ENCODE measurements at regions not wholly inside any gene's neighbourhood (a gene's known extent, or its start where the extent isn't known, plus 50 kb on each side); places are given as distances from the start of the nearest gene placed in this dataset.

DNA sequence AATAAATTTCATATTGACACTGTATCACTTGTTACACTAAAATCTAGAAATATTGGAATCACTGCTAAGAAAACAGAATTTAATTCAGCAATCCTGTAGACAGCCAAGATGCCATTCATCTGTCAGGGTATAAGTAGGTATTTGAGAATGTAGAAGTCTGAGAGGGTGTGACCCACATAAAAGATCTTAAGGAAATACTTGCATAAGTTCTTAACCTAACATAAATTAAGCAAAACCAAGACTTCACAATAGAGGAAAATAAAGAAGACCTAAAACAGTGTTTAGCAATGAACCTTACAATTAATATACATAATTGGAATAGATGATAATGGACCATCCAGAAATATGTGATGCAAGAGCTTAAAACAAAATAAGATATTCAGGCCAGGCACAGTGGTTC, 636.2 kb downstream of the TBC1D4 start:
- no peak for DNase-seq (ENCODE audit: low spot score)
- TF ChIP-seq EZH2 (IDR thresholded peaks at IDR 0.05; ENCODE audit: low read depth, unreplicated experiment) (no peak), STAT1 (IDR thresholded peaks at IDR 0.05; ENCODE audit: unreplicated experiment) (no peak), ZNF331 (CRISPR knock-in tag; IDR thresholded peaks at IDR 0.05; ENCODE audit: low read depth) (no peak), NANOG (IDR thresholded peaks at IDR 0.05; ENCODE audit: borderline replicate concordance) (no peak), EZH2phosphoT487 (IDR thresholded peaks at IDR 0.05; ENCODE audit: unreplicated experiment) (no peak), ZNF114 (CRISPR knock-in tag; IDR thresholded peaks at IDR 0.05) (no peak), CREB1 (CRISPR knock-in tag; IDR thresholded peaks at IDR 0.05; ENCODE audit: low read depth) (no peak), JUNB (IDR thresholded peaks at IDR 0.05; ENCODE audit: unreplicated experiment) (no peak), POLR2AphosphoS5 (IDR thresholded peaks at IDR 0.05; ENCODE audit: low read depth) (no peak)
- TF ChIP-seq, protein P1, sequence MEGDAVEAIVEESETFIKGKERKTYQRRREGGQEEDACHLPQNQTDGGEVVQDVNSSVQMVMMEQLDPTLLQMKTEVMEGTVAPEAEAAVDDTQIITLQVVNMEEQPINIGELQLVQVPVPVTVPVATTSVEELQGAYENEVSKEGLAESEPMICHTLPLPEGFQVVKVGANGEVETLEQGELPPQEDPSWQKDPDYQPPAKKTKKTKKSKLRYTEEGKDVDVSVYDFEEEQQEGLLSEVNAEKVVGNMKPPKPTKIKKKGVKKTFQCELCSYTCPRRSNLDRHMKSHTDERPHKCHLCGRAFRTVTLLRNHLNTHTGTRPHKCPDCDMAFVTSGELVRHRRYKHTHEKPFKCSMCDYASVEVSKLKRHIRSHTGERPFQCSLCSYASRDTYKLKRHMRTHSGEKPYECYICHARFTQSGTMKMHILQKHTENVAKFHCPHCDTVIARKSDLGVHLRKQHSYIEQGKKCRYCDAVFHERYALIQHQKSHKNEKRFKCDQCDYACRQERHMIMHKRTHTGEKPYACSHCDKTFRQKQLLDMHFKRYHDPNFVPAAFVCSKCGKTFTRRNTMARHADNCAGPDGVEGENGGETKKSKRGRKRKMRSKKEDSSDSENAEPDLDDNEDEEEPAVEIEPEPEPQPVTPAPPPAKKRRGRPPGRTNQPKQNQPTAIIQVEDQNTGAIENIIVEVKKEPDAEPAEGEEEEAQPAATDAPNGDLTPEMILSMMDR (conservative IDR thresholded peaks at IDR 0.05; ENCODE audit: low read depth in 2 of 2), result no peak
- TF ChIP-seq, protein P2, sequence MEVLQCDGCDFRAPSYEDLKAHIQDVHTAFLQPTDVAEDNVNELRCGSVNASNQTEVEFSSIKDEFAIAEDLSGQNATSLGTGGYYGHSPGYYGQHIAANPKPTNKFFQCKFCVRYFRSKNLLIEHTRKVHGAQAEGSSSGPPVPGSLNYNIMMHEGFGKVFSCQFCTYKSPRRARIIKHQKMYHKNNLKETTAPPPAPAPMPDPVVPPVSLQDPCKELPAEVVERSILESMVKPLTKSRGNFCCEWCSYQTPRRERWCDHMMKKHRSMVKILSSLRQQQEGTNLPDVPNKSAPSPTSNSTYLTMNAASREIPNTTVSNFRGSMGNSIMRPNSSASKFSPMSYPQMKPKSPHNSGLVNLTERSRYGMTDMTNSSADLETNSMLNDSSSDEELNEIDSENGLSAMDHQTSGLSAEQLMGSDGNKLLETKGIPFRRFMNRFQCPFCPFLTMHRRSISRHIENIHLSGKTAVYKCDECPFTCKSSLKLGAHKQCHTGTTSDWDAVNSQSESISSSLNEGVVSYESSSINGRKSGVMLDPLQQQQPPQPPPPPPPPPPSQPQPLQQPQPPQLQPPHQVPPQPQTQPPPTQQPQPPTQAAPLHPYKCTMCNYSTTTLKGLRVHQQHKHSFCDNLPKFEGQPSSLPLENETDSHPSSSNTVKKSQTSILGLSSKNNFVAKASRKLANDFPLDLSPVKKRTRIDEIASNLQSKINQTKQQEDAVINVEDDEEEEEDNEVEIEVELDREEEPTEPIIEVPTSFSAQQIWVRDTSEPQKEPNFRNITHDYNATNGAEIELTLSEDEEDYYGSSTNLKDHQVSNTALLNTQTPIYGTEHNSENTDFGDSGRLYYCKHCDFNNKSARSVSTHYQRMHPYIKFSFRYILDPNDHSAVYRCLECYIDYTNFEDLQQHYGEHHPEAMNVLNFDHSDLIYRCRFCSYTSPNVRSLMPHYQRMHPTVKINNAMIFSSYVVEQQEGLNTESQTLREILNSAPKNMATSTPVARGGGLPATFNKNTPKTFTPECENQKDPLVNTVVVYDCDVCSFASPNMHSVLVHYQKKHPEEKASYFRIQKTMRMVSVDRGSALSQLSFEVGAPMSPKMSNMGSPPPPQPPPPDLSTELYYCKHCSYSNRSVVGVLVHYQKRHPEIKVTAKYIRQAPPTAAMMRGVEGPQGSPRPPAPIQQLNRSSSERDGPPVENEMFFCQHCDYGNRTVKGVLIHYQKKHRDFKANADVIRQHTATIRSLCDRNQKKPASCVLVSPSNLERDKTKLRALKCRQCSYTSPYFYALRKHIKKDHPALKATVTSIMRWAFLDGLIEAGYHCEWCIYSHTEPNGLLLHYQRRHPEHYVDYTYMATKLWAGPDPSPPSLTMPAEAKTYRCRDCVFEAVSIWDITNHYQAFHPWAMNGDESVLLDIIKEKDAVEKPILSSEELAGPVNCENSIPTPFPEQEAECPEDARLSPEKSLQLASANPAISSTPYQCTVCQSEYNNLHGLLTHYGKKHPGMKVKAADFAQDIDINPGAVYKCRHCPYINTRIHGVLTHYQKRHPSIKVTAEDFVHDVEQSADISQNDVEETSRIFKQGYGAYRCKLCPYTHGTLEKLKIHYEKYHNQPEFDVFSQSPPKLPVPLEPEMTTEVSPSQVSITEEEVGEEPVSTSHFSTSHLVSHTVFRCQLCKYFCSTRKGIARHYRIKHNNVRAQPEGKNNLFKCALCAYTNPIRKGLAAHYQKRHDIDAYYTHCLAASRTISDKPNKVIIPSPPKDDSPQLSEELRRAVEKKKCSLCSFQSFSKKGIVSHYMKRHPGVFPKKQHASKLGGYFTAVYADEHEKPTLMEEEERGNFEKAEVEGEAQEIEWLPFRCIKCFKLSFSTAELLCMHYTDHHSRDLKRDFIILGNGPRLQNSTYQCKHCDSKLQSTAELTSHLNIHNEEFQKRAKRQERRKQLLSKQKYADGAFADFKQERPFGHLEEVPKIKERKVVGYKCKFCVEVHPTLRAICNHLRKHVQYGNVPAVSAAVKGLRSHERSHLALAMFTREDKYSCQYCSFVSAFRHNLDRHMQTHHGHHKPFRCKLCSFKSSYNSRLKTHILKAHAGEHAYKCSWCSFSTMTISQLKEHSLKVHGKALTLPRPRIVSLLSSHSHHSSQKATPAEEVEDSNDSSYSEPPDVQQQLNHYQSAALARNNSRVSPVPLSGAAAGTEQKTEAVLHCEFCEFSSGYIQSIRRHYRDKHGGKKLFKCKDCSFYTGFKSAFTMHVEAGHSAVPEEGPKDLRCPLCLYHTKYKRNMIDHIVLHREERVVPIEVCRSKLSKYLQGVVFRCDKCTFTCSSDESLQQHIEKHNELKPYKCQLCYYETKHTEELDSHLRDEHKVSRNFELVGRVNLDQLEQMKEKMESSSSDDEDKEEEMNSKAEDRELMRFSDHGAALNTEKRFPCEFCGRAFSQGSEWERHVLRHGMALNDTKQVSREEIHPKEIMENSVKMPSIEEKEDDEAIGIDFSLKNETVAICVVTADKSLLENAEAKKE (CRISPR knock-in tag; IDR thresholded peaks at IDR 0.05), result no peak
- TF ChIP-seq, protein P3, sequence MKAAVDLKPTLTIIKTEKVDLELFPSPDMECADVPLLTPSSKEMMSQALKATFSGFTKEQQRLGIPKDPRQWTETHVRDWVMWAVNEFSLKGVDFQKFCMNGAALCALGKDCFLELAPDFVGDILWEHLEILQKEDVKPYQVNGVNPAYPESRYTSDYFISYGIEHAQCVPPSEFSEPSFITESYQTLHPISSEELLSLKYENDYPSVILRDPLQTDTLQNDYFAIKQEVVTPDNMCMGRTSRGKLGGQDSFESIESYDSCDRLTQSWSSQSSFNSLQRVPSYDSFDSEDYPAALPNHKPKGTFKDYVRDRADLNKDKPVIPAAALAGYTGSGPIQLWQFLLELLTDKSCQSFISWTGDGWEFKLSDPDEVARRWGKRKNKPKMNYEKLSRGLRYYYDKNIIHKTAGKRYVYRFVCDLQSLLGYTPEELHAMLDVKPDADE (IDR thresholded peaks at IDR 0.05), result no peak
- TF ChIP-seq, protein P4, sequence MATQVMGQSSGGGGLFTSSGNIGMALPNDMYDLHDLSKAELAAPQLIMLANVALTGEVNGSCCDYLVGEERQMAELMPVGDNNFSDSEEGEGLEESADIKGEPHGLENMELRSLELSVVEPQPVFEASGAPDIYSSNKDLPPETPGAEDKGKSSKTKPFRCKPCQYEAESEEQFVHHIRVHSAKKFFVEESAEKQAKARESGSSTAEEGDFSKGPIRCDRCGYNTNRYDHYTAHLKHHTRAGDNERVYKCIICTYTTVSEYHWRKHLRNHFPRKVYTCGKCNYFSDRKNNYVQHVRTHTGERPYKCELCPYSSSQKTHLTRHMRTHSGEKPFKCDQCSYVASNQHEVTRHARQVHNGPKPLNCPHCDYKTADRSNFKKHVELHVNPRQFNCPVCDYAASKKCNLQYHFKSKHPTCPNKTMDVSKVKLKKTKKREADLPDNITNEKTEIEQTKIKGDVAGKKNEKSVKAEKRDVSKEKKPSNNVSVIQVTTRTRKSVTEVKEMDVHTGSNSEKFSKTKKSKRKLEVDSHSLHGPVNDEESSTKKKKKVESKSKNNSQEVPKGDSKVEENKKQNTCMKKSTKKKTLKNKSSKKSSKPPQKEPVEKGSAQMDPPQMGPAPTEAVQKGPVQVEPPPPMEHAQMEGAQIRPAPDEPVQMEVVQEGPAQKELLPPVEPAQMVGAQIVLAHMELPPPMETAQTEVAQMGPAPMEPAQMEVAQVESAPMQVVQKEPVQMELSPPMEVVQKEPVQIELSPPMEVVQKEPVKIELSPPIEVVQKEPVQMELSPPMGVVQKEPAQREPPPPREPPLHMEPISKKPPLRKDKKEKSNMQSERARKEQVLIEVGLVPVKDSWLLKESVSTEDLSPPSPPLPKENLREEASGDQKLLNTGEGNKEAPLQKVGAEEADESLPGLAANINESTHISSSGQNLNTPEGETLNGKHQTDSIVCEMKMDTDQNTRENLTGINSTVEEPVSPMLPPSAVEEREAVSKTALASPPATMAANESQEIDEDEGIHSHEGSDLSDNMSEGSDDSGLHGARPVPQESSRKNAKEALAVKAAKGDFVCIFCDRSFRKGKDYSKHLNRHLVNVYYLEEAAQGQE (IDR thresholded peaks at IDR 0.05; ENCODE audit: unreplicated experiment), result no peak
- ATAC-seq, result no peak

More for the DNA sequence above, 636.2 kb downstream of the TBC1D4 start:
- H3K4me2 ChIP-seq, result no peak overlapping the region
- H3K36me3 ChIP-seq (ENCODE audit: insufficient read depth), result no peaks in the 10 kb centered on the region
- peaks cover 3% of the 10 kb centered on the region for H3K27me3 Mint-ChIP-seq (ENCODE audit: insufficient read depth, low read depth, poor library complexity)
- no peak overlapping the region for H2AFZ ChIP-seq
- no peak overlapping the region for H3K4me3 ChIP-seq
- H3K27ac Mint-ChIP-seq, result no peak overlapping the region
- no peaks in the 10 kb centered on the region for H3K9me3 Mint-ChIP-seq
- no peaks in the 10 kb centered on the region for H3F3A ChIP-seq (replicated peaks; ENCODE audit: low read depth)
- peaks cover 2% of the 10 kb centered on the region; the same call in 2 of the 3 replicates for H3K4me1 Mint-ChIP-seq
- no peaks in the 10 kb centered on the region for H3K79me2 ChIP-seq (replicated peaks; ENCODE audit: insufficient read depth)
- H3K4me3 Mint-ChIP-seq, result no peak overlapping the region
- H3K27ac ChIP-seq (ENCODE audit: low read depth), result no peak overlapping the region
- no peaks in the 10 kb centered on the region for H3K4me1 ChIP-seq (ENCODE audit: insufficient read depth)
- no peaks in the 10 kb centered on the region for H3K36me3 Mint-ChIP-seq (ENCODE audit: low read depth)
- peaks cover 12% of the 10 kb centered on the region; the same call in 1 of the 2 replicates for H3K9me2 ChIP-seq (ENCODE audit: insufficient read depth)
- H3K27me3 ChIP-seq (ENCODE audit: insufficient read depth), result no peaks in the 10 kb centered on the region
- no peaks in the 10 kb centered on the region for H4K20me1 ChIP-seq (replicated peaks; ENCODE audit: insufficient read depth)
